Dermis blood vessel endothelial cell (primary cell): ENCODE measurements at regions not wholly inside any gene's neighbourhood (a gene's known extent, or its start where the extent isn't known, plus 50 kb on each side); places are given as distances from the start of the nearest gene placed in this dataset.
A peak's percentile ranks its signal among the peaks of the same experiment; 100 is the strongest.
"Not testable (repeated sequence)": the region's sequence is repeated elsewhere in the genome, so short reads cannot be mapped to it uniquely, and the experiment has no call there.

Experiments
- DNase-seq: peaks from one replicate; pipeline ENCODE4 v3.0.0; 2010

DNA sequence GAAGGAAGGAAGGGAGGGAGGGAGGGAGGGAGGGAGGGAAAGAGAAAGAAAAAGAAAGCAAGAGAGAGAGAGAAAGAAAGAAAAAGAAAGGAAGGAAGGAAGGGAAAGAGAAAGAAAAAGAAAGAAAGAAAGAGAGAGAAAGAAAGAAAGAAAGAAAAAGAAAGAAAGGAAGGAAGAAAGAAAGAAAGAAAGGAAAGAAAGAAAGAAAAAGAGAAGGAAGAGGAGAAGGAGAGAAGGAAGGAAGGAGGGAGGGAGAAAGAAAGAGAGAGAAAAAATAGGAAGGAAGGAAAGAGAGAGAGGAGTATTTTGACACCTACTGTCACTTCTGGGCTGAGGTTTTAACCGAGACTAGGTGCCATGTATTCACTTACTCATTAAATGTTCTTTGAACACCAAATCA is 166.6 kb upstream of the PKN2 start:
- not testable (repeated sequence) for DNase-seq

DNA sequence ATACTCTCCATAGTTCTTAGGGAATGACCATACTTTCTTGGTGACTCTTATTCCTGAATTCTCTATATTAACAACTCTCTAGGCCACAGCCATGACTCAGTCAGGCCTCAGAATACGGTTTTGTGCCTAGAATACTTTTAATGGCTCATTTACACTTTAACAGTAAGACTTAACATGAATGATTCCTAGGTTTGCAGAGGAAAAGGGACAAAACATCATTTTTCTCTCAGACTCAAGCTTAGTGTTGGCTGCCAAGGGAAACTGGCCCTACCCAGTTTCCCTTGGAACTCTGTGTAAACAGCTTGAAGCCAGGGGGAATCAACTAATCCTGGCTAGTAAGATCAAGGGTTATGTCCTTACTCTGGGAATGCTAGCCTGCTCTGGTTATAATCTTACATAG is 164.9 kb upstream of the PKN2 start:
- no peak for DNase-seq

GRCh38 chr1:88523854-88524528 is 160.1 kb upstream of the PKN2 start:
- no peak for DNase-seq

DNA sequence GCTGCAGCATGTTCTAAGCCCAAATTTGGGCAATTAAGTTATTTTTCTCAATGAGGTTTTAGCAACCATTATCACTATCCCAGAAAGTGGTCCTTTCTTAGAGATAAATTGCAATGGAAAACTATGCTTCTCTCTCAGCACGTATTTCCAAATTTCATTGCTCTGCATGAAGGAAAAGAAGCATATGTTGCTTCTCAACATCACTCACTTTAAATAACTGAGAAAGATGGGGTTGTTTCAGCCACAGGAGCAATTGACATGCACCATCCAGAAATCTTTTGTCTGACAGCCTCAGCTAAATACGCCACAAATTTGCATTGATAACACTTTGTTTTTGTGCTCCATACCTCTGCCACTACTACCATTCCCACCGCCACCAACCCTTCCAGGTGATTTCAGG is 157.6 kb upstream of the PKN2 start:
- DNase-seq = no peak

DNA sequence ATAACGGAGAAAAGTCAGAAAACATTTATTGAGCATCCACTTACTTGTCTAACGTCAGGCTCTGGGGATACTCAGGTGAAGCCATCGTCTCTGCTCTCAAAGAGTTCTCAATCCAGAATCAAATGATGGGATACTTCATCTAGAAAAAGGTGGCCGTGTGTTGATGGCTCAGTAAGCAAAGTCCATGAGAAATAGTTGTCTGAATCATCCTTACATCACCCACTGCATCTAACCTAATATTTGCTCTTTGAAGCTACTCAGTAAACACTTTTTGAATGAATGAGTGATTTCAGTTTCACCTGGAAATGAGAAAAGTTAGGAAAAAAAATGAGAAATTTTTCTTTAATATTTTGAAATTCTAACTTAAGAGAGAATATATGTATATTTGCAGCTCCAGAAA is 155.3 kb upstream of the PKN2 start:
- DNase-seq = no peak

- DNase-seq = no peak
Measured at GRCh38 chr1:88529581-88529980, 154.5 kb upstream of the PKN2 start.

DNA sequence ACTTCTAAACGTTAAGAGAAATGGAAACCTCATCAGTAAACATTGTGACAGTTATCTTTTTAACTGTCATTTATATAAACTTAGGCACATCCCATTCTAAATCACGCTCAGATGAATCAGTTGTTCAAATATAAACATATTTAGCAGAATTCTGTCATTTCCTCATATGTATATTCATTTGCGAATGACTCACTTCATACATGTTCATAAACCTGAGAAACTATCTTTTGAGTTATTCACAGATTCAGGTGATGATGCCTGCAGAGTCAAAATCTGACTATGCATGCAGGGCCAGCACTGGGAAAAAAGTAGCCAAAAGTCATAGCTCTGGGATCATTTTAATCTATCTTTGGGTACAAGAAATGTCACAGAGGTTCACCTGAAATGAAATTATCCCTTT is 153.8 kb upstream of the PKN2 start:
- no peak for DNase-seq

GRCh38 chr1:88537787-88538186 is 146.3 kb upstream of the PKN2 start:
- no peak for DNase-seq

DNA sequence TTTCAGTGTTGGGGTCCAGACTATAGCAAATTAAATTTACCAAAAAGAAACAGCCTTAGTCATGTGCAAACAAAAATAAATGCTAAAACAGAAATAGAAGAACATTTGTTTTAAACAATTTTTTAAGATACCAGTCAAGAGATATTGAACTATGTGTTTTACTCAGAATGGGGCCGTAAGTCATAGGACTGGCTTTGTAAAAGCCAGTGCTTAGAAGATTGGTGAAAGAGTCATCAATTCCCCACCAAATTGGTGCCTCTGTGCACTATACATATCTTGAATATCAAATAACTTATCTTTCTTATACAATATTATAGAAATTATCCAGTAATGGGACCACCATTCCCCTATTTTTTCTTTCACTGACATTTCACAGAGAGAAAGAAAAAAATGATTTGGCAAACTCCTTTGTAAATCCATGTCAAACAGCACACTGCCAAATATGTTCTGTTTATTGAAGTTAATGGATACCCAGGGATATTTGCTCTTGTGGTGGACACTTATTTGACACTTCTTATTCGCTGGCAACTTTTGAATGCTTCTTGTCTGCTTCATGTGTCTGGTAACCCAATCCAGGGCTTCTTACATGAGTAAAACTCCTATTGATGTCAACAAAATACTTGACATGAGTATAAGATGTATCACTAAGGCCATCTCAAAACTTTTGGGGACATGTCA is 145.7 kb upstream of the PKN2 start:
- DNase-seq = no peak

- DNase-seq = no peak
Measured at GRCh38 chr1:88540255-88540654, 143.8 kb upstream of the PKN2 start.

DNA sequence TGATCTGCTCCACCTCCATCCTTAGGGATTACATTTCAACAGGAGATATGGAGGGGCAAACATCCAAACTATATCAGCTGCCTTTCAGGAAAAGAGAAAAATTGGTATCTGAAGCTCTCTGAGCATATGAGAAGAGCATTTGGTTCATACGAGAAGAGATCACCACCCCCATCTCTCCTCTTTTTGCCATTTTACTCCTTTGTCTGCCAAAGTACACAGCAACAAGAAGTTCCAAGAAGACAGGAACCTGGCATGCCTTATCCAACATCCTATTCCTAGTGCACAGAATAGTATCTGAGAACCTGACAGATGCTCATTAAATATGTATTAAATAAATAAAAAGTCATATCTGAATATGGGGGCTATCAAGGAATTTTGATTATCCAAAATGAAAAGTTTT is 142.5 kb upstream of the PKN2 start:
- DNase-seq = no peak

GRCh38 chr1:88544195-88544594 is 139.9 kb upstream of the PKN2 start:
- DNase-seq = no peak

GRCh38 chr1:88549536-88549935 is 134.5 kb upstream of the PKN2 start:
- peak; percentile 14 for DNase-seq

- no peak for DNase-seq
Measured at GRCh38 chr1:88552226-88552625, 131.8 kb upstream of the PKN2 start.

DNA sequence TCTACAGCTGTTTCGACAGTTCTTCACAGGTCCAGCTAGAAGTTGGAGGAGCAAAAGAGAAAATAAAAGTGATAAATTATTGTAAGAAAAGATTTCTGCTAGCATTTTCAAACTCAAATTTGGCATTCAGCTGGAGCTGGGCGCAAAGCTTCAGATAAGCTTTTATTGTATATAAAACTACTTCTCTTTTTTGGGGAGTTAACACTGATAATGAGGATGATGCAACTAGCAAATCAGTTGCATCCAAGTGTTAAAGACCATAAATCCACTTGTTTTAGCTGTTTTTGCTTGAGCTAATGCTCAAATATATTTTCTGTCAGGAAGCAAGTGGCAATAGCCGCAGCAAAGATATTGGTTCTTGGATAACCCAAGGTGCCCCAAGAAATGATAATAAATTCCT is 127.1 kb upstream of the PKN2 start:
- no peak for DNase-seq

DNA sequence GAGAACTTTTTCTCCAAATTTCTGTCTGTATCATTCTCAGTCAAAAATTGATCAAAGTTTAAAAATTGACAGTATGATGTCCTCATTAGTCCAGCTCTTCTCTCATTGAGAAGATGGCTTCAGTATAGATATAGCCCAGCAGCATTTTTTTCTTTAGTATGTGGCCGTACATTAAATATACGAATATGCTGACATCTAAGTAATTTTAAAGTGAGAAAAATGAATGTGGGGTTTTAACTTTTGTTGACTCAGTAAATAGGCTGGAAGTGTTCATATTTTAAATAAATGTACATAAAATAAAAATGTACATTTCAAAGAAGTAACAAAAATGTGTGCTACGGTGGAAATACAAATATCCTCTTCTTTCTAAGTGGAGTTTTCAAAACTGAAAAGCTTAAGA is 123.5 kb upstream of the PKN2 start:
- no peak for DNase-seq

DNA sequence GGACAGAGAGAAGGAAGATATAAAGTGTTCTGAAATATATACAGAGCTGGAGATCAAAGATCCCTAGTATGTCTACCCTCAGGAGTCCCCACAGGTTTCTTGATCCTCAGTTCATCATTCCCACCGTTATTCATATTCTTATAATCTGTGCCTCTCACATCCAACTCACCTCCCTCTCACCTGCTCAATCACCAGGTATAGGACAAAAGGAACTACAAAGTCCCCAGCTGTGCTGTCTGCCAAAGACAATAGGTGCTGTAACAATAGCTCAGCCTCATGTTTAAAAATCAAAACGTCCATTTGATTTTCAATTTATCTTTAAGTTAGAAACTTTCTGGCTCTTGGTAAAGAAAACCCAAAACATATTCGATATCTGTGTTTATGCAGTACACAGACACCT is 121.1 kb upstream of the PKN2 start:
- DNase-seq = no peak

GRCh38 chr1:88566615-88567387 is 117.3 kb upstream of the PKN2 start:
- DNase-seq = no peak

- no peak for DNase-seq
Measured at GRCh38 chr1:88571506-88571905, 112.6 kb upstream of the PKN2 start.

DNA sequence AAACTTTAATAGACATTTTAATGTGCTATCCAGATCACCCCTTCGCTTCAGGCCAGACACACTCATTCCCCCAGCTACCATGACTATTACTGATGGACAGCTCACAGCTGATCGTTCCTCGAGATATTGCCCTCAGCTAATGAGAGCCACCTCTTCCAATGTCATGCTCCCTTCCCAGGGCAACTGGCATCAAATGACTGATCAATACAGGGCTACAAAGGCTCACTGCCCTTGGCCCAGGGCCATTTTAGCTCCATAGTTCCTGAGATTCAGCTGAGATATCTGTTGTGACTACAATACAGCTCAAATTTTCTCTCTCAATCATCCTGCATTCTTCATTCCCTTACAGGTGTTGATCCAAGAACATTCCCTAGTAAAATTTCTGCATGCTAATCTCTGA is 104.5 kb upstream of the PKN2 start:
- DNase-seq = no peak

GRCh38 chr1:88581703-88582102 is 102.4 kb upstream of the PKN2 start:
- no peak for DNase-seq

- no peak for DNase-seq
Measured at GRCh38 chr1:88593358-88593757, 90.7 kb upstream of the PKN2 start.

- peak; percentile 69 for DNase-seq
Measured at GRCh38 chr1:88595355-88596002, 88.6 kb upstream of the PKN2 start.

DNA sequence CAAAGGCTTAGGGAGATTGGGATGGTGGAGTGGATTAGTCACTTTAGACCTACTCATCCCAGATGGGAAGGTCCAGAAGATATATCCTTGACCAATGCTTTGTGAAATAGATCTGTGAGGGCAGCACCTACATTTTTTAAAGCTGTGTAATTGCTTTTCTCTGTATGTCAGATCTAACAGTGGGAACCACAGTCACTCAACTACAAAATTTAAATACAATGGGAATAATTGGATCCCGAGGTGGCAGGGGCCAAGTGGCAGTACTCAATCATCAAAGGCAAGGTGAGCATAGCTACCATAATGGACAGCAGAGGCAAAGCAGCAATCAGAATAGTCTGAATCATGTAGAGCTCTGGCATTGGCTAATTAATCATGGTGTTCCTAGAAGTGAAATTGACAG is 86.1 kb upstream of the PKN2 start:
- not testable (repeated sequence) for DNase-seq
